ENCODE measurements at regions not wholly inside any gene's neighbourhood (a gene's known extent, or its start where the extent isn't known, plus 50 kb on each side); places are given as distances from the start of the nearest gene placed in this dataset.
"Not testable (repeated sequence)": the region's sequence is repeated elsewhere in the genome, so short reads cannot be mapped to it uniquely, and the experiment has no call there.

DNA sequence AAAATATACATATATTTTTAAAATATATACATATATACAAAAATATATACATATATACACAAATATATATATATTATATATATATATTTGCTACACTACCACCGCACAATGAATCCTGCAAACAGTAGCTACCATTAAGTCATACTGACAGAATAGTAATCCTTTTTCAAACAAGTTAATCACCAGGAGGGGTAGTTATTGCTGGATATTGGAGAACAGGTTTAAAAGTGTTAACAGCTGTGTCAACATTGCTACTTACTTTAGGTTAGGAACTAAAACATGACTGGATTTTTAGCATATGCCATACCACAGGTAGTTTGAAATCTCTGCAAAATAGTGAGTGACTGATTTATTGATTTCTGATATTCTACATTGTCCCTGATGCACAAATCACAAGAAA is 529.1 kb upstream of the CDH7 start:
- no peaks in the 10 kb centered on the region for H3K36me3 Mint-ChIP-seq
- H3K27ac Mint-ChIP-seq, result no peak overlapping the region
- H3K4me3 Mint-ChIP-seq, result no peak overlapping the region
- no peak for DNase-seq
- peaks cover 0 to 3% (median 0%) of the 10 kb centered on the region in 3 donors for H3K27me3 Mint-ChIP-seq (ENCODE audit: low read depth in 3 of 3)
- H3K9me3 Mint-ChIP-seq, result peaks cover 12 to 39% (median 27%) of the 10 kb centered on the region in 6 donors
- H3K4me1 Mint-ChIP-seq, result no peaks in the 10 kb centered on the region

DNA sequence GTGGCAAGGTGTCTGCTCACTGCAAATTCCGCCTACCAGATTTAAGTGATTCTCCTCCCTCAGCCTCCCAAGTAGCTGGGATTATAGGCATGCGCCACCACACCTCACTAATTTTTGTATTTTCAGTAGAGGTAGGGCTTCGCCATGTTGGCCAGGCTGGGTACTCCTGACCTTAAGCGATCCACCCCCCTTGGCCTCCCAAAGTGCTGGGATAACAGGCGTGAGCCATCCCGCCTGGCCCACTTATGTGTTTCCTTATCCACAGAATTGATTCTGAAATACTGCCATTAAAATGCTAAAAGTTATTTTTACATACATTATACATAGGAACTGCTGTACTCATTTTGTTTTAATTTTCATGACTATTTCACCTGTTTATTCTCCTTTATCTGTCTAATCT is 529.7 kb upstream of the CDH7 start:
- Mint-ChIP-seq H3K4me1 (no peaks in the 10 kb centered on the region), H3K9me3 (peaks cover 11 to 42% (median 25%) of the 10 kb centered on the region in 6 donors)
- no peak for DNase-seq

DNA sequence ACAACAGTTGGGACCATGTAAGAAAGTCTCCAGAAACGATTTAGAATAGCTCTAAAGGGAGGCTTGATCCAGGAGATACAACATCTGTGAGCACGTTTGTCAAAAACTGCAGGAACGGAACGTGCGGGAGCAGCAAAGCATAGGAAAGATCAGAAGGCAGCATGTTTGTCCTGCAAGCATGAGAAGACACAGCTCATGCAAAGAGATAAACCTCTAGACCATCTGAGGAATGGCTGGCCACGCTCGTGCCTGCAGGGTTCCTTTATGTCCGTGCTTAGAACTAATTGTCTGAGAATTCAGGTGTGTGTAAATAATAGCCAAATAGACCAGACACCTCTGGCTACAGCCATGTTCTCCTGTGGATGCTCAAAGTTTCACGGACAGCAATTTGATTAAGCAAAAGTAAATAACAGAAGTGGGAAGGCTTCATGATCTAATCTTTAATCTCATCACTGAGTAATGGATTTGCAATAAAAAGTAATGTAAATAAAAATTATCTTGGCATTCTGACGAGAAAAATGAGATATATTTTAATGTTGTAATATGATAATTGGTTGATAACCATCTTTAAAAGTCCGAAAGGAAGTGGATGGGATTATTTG is 534.8 kb upstream of the CDH7 start:
- Mint-ChIP-seq H3K4me1 (no peaks in the 10 kb centered on the region), H3K36me3 (no peaks in the 10 kb centered on the region), H3K4me3 (no peak overlapping the region), H3K9me3 (peaks cover 5 to 38% (median 16%) of the 10 kb centered on the region in 6 donors), H3K27me3 (ENCODE audit: low read depth in 3 of 3) (no peaks in the 10 kb centered on the region), H3K27ac (no peak overlapping the region)
- DNase-seq, result no peak

More for the DNA sequence above, 529.7 kb upstream of the CDH7 start:
- no peak overlapping the region for H3K27ac Mint-ChIP-seq
- no peaks in the 10 kb centered on the region for H3K36me3 Mint-ChIP-seq
- H3K27me3 Mint-ChIP-seq (ENCODE audit: low read depth in 3 of 3), result peaks cover 0 to 3% (median 0%) of the 10 kb centered on the region in 3 donors
- no peak overlapping the region for H3K4me3 Mint-ChIP-seq

DNA sequence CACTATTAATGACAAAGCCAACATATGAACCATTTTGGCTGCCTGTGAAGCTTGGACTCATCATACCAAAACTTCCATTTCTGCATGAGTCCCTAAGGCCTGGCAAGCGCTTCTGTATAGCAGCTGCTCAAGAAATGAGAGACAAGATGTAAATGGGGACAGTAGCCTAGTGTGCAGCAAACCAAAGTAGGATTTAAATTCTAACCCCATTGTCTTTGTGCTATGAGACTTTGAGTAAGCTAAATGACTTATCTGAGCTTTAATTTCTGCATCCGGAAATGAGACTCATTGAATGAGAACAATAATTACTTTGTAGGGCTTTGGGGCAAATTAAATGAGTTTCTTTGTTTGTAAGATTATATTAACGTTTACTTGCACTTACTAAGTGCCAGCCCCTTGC is 536.4 kb upstream of the CDH7 start:
- H3K4me3 Mint-ChIP-seq, result no peak overlapping the region

DNA sequence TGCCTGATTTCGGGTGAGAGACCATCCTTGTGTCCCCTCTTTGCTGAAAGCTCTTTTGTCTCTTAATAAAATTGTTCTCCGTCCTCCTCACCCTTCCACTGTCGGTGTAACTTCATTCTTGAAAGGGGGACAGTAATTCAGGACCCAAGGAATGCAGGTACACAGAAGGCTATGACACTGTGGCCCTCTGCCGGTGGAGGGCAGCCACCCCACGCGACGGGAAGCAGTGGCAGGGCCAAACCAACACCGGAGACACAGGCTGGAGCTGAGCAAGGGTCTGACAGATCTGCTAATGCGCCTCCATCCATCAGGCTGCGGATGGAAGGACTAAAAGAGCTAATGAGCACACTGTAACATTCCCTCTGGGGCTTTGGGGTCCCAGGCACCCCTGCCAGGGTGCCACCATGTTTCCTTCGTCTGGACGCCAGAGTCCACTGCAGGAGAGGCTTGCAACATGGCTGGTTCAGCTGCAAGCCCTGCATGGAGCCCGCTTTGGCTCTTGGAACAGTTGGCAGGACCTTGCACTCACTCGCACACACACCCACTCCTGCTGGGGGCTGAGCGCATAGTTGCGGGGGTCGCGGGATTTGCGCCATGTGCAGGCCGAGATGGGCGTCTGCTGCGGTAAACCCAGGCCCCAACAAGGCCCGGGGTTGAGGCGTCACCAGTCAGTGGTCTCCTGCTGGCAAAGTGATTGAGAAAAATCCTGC is 544.1 kb upstream of the CDH7 start:
- H3K4me1 Mint-ChIP-seq, result no peaks in the 10 kb centered on the region
- peaks cover 0 to 2% (median 1%) of the 10 kb centered on the region in 3 donors for H3K27me3 Mint-ChIP-seq (ENCODE audit: low read depth in 3 of 3)
- no peak overlapping the region for H3K4me3 Mint-ChIP-seq
- DNase-seq, result no peak
- peaks cover 5 to 42% (median 23%) of the 10 kb centered on the region in 6 donors for H3K9me3 Mint-ChIP-seq
- H3K36me3 Mint-ChIP-seq, result no peaks in the 10 kb centered on the region
- no peak overlapping the region for H3K27ac Mint-ChIP-seq

More for the DNA sequence above, 536.4 kb upstream of the CDH7 start:
- H3K36me3 Mint-ChIP-seq, result no peaks in the 10 kb centered on the region
- no peak overlapping the region for H3K27ac Mint-ChIP-seq
- H3K9me3 Mint-ChIP-seq, result peaks cover 5 to 38% (median 18%) of the 10 kb centered on the region in 6 donors
- no peak for DNase-seq
- no peaks in the 10 kb centered on the region for H3K27me3 Mint-ChIP-seq (ENCODE audit: low read depth in 3 of 3)
- H3K4me1 Mint-ChIP-seq, result no peaks in the 10 kb centered on the region

DNA sequence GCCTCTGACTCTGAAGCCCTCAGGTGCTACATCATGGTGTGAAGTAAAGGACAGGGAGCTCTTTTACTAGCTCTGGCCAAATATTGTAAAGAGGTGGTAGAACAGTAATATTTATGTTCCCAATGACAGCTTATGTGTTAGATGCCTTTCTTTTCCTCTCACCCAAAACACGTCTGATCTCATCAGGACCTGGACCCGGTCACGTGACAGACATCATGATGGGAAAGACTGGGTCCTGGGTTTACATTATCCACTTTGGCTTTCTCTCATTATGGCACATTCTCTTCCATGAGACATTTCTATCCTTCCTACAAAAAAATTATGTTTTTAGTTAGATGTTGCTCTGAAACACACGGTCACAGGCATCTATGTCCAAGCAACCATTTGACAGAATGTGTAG is 548.7 kb upstream of the CDH7 start:
- H3K36me3 Mint-ChIP-seq, result no peaks in the 10 kb centered on the region
- H3K9me3 Mint-ChIP-seq, result peaks cover 5 to 54% (median 33%) of the 10 kb centered on the region in 6 donors
- peaks cover 0 to 2% (median 1%) of the 10 kb centered on the region in 3 donors for H3K27me3 Mint-ChIP-seq (ENCODE audit: low read depth in 3 of 3)
- no peak for DNase-seq
- no peak overlapping the region for H3K4me3 Mint-ChIP-seq
- H3K4me1 Mint-ChIP-seq, result no peaks in the 10 kb centered on the region
- H3K27ac Mint-ChIP-seq, result no peak overlapping the region

DNA sequence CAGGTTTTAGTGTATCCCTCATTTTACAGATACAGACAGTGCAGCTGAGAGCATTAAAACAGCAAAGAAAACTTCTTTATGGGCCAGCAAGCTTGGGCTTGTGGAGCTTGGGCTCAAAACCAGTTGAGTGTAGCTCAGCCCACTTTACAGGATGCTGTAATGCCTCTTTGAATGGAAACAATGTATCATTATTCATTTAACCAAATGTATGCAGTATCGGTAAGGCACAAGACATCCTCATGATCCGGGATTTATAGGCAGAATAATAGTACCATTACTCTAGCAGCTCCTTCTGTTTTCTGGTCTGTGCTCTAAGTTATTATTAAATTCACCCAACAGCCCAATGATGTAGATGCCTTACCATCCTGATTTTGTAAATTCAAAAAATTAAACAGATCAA is 575.1 kb upstream of the CDH7 start:
- no peaks in the 10 kb centered on the region for H3K27me3 Mint-ChIP-seq (ENCODE audit: low read depth in 3 of 3)
- no peak overlapping the region for H3K4me3 Mint-ChIP-seq
- no peaks in the 10 kb centered on the region for H3K4me1 Mint-ChIP-seq
- peaks cover 15 to 54% (median 28%) of the 10 kb centered on the region in 6 donors for H3K9me3 Mint-ChIP-seq
- DNase-seq, result no peak
- H3K27ac Mint-ChIP-seq, result no peak overlapping the region
- H3K36me3 Mint-ChIP-seq, result no peaks in the 10 kb centered on the region

DNA sequence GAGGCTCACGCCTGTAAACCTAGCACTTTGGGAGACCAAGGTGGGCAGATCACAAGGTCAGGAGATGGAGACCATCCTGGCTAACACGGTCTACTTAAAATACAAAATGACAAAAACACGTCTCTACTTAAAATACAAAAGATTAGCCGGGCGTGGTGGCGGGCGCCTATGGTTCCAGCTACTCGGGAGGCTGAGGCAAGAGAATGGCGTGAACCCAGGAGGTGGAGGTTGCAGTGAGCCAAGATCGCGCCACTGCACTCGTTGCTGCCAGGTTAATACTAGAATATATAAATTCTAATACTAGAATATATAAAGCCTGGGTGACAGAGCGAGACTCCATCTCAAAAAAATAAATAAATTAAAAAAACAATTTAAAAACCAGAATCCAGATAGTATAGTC is 588.7 kb upstream of the CDH7 start:
- H3K4me1 Mint-ChIP-seq; H3K27ac Mint-ChIP-seq; H3K36me3 Mint-ChIP-seq; H3K4me3 Mint-ChIP-seq; DNase-seq; H3K27me3 Mint-ChIP-seq (ENCODE audit: low read depth in 3 of 3): not testable (repeated sequence)
- peaks cover 16 to 34% (median 25%) of the 10 kb centered on the region in 6 donors for H3K9me3 Mint-ChIP-seq

DNA sequence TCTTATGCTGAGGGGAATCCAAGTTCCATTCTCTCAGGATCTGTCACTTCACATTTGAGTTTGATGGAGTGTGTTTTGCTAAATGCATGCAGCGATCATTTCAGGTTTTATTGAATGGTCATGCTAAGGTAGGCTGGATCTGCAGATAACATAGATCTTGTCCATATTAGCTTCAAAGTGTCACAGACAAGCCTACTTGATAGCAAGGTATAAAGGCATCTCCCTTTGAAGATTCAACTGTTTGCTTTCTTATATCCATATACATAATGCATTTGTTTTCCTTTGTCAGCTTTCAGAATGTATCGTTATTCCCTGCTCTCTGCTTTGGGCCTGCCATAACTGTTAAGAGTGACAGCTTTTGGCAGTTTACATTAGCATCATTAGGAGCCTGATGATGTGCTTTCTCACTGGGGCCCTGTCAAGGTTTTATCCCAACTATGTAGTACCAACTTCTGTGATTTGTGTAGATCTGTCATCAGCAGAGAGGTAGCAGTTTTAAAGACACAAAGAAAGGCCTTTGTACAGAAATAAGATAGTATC is 604.3 kb upstream of the CDH7 start:
- H3K27me3 Mint-ChIP-seq (ENCODE audit: low read depth in 3 of 3), result no peaks in the 10 kb centered on the region
- H3K27ac Mint-ChIP-seq, result no peak overlapping the region
- H3K36me3 Mint-ChIP-seq, result peaks cover 0 to 7% (median 4%) of the 10 kb centered on the region in 3 donors
- DNase-seq, result no peak
- no peak overlapping the region for H3K4me3 Mint-ChIP-seq
- peaks cover 10 to 48% (median 31%) of the 10 kb centered on the region in 6 donors for H3K9me3 Mint-ChIP-seq
- H3K4me1 Mint-ChIP-seq, result no peaks in the 10 kb centered on the region

DNA sequence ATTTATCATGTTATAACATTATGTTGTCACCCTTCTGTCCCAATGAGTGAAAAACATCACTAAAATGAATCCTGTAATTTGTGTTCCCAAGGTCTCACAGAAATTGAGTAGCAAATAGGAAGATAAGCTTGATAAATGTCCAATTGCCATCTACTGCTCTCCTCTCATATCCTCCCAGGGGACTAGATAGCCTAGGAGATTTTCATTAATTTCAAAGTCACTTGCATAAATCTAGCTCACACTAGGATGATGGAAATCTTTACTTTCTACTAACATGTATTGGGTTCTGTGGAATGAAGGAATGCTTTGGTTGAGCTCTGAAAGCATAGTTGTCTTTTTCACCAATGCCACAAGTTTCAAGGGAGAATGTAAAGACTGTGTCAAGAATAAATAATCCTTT is 605.5 kb upstream of the CDH7 start:
- Mint-ChIP-seq H3K4me3 (no peak overlapping the region), H3K36me3 (peaks cover 0 to 9% (median 4%) of the 10 kb centered on the region in 3 donors), H3K27me3 (ENCODE audit: low read depth in 3 of 3) (no peaks in the 10 kb centered on the region), H3K9me3 (peaks cover 10 to 48% (median 30%) of the 10 kb centered on the region in 6 donors), H3K27ac (no peak overlapping the region), H3K4me1 (no peaks in the 10 kb centered on the region)
- DNase-seq, result no peak

DNA sequence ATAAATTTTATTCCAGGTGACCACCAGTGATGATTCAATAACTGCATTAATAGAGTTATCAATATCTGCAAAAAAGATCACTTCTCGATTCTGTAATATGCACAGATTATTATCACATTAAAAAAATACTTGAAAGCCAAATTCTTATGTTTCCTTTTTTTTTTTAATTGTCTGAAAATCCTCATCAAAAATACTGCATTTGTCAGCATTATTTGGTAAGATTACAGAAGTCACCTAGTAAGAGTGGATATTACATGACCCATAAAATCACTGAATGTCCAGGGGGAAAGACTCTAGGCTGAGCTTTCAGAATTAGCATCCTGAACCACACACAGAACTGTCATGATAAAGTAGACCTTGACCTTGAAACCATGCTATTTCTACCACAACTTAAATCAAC is 617.2 kb upstream of the CDH7 start:
- DNase-seq, result no peak
- Mint-ChIP-seq H3K36me3 (no peaks in the 10 kb centered on the region), H3K4me1 (no peaks in the 10 kb centered on the region), H3K9me3 (peaks cover 6 to 42% (median 33%) of the 10 kb centered on the region in 6 donors), H3K27me3 (ENCODE audit: low read depth in 3 of 3) (peaks cover 0 to 2% (median 0%) of the 10 kb centered on the region in 3 donors), H3K4me3 (no peak overlapping the region), H3K27ac (no peak overlapping the region)

DNA sequence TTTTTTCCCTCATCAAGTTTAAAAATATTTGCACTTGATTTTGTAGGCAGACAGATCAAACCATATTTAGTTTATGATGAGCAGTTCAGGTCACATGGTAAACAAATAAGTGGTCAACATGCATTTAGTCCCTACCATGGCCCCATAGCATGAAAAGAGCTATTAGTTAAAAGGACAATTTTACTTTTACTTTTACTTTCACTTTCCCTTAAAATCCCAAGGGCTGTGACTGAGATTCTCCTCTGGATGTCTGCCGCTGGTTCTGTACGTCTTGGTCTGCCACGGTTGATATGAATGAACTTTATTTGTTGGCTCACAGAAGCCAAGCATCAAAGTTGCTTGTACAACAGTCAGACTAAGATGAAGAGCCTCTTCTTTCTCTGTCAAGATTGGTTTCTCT is 626.2 kb upstream of the CDH7 start:
- Mint-ChIP-seq H3K36me3 (peaks cover 0 to 5% (median 0%) of the 10 kb centered on the region in 3 donors), H3K4me3 (no peak overlapping the region), H3K27ac (no peak overlapping the region), H3K9me3 (peaks cover 15 to 42% (median 30%) of the 10 kb centered on the region in 6 donors), H3K4me1 (peaks cover 0 to 2% of the 10 kb centered on the region in 2 donors), H3K27me3 (ENCODE audit: low read depth in 3 of 3) (peaks cover 0 to under 1% (median 0%) of the 10 kb centered on the region in 3 donors)
- DNase-seq, result no peak

DNA sequence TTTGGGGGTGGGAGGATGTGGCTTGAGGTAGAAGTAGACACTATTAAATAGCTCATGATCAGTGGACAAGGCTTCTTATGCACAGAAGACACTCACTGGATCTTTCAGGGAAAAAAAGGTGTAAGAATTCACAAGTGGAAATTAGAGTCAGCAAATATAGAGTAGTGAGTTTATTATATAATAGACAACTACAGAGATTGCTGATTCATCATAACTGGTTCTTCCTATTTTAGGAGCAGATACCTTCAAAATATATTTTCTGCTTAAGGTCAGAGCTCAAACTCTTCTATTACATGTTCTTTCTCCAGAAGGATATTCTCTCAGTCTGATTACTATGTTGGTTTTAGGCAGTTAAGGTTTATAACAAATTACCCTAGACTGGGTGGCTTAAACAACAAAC is 646.9 kb upstream of the CDH7 start:
- H3K4me3 Mint-ChIP-seq, result no peak overlapping the region
- no peak overlapping the region for H3K27ac Mint-ChIP-seq
- H3K36me3 Mint-ChIP-seq, result no peaks in the 10 kb centered on the region
- DNase-seq, result no peak
- H3K27me3 Mint-ChIP-seq (ENCODE audit: low read depth in 3 of 3), result peaks cover 0 to 3% (median 0%) of the 10 kb centered on the region in 3 donors
- H3K9me3 Mint-ChIP-seq, result peaks cover 7 to 72% (median 26%) of the 10 kb centered on the region in 6 donors
- H3K4me1 Mint-ChIP-seq, result no peaks in the 10 kb centered on the region

DNA sequence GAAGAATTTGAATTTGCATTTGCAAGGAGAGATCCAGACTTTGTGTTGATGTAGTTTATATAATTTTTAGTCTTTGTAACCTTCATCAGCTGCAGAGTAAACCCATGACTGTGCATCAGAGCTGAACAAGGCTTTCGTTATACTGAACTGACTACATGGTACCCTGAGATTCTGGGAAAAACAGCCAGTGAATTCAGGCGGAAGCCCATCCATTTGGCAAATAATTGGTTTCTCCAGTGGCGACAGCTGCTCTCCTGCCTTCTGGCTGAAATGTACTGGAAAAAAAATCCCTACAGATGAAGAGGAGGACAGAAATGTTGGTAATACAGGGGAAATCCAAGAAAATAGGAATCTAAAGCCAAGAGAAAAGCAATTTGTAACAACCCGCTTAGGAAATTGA is 657.5 kb upstream of the CDH7 start:
- H3K27ac Mint-ChIP-seq, result no peak overlapping the region
- no peaks in the 10 kb centered on the region for H3K36me3 Mint-ChIP-seq
- H3K4me3 Mint-ChIP-seq, result no peak overlapping the region
- no peak for DNase-seq
- peaks cover 4 to 40% (median 7%) of the 10 kb centered on the region in 6 donors for H3K9me3 Mint-ChIP-seq
- no peaks in the 10 kb centered on the region for H3K4me1 Mint-ChIP-seq
- peaks cover 0 to 1% (median 0%) of the 10 kb centered on the region in 3 donors for H3K27me3 Mint-ChIP-seq (ENCODE audit: low read depth in 3 of 3)
